ENCODE measurements at regions not wholly inside any gene's neighbourhood (a gene's known extent, or its start where the extent isn't known, plus 50 kb on each side); places are given as distances from the start of the nearest gene placed in this dataset.

DNA sequence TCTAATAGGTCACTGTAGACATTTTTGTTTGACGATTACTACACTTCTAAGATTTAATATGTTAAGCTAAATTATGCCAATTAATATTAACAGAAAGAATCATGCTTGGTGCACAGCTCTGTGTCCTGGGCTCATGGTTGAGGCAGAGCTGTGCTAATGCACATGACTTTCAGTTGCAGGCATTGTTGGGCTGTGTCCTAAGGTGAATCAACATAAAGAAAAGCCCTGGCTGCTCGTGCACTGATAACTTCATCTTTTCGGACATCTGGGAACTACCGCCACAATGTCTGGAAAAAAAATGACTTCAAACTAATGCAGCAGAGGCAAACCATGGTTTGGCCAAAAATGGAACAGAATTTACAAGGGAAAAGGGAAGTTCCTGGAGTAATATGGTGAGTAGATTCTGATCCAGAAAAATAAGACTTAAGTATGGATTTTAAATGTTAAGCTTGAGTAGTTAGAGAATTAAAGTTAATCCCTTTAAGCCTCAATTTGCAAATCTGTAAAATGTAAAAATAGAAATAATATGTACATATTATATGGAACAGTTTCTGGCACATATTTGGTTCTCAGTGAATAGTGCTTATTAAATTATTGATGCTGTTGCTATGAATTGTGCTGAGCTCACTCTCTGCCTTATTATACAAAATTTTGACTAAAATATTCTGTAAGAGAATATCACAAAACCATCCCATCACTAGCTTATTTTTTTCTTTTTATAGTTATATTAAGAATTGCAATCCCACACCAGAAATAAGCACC is 186.1 kb downstream of the BRINP2 start:
- no peak overlapping the region for H3K4ac ChIP-seq (ENCODE audit: low read depth, low read length)
- no peak overlapping the region for H3K56ac ChIP-seq (ENCODE audit: extremely low read depth, insufficient read depth, low read length)
- no peak overlapping the region for H3K27ac ChIP-seq (ENCODE audit: insufficient read depth, low read length)
- H4K8ac ChIP-seq (ENCODE audit: low read depth in 2 of 2, low read length in 2 of 2) = no peak overlapping the region
- no peaks in the 10 kb centered on the region for H3K36me3 ChIP-seq (ENCODE audit: control insufficient read depth, insufficient read depth, low read length)
- no TSS peak for BruUV-seq (replicated peaks)
- in situ Hi-C loops (cut with MboI; ENCODE audit: low sequenced_read_pairs) (no loop called here), dilution Hi-C loops (cut with HindIII; ENCODE audit: low sequenced_read_pairs, unreplicated experiment) (no loop called here), intact Hi-C loops (cut with micrococcal nuclease) (no loop called here)
- DNase-seq = no peak
- no peak overlapping the region for H2BK15ac ChIP-seq (ENCODE audit: low read depth, low read length)
- H2BK120ac ChIP-seq (ENCODE audit: low read depth, low read length) = no peak overlapping the region
- no peaks in the 10 kb centered on the region for H3K9me3 ChIP-seq (ENCODE audit: control insufficient read depth, insufficient read depth, low read length)
- no peaks in the 10 kb centered on the region for H3K9me1 ChIP-seq (ENCODE audit: insufficient read depth, low read length)
- no peak overlapping the region for H2BK5ac ChIP-seq (ENCODE audit: low read depth, low read length, poor library complexity, severe bottlenecking)
- H2BK20ac ChIP-seq (ENCODE audit: low read depth, low read length) = no peak overlapping the region
- H3K4me1 ChIP-seq (ENCODE audit: control insufficient read depth, insufficient read depth, low read length) = no peaks in the 10 kb centered on the region
- no peaks in the 10 kb centered on the region for H4K20me1 ChIP-seq (ENCODE audit: insufficient read depth, low read length)
- POLR2A ChIA-PET (ENCODE audit: unreplicated experiment) = no interaction called here
- peaks cover 2% of the 10 kb centered on the region; the same call in 1 of the 2 replicates for H3K27me3 ChIP-seq (ENCODE audit: control insufficient read depth, insufficient read depth, low read length)
- CTCF ChIA-PET = no interaction called here
- H4K91ac ChIP-seq (ENCODE audit: insufficient read depth, low read depth, low read length) = no peak overlapping the region
- H2AK5ac ChIP-seq (ENCODE audit: low read depth, low read length) = no peak overlapping the region
- 73% methylated on average over 3 of the region's 4 CpGs; no CpG with 5 or more reads in 1 of the 2 experiments for WGBS, 2 experiments (ENCODE audit: extremely low coverage in 2 of 2, insufficient read length in 1 of 2)
- no peak for ATAC-seq (ENCODE audit: low read depth)
- no peak overlapping the region for H3K14ac ChIP-seq (replicated peaks; ENCODE audit: low read depth, low read length)
- no peak overlapping the region for H3K4me3 ChIP-seq (ENCODE audit: insufficient read depth, low read depth, low read length)
- TF ChIP-seq POLR2A (IDR thresholded peaks at IDR 0.05; ENCODE audit: low read depth, low read length) = no peak
- TF ChIP-seq NFE2L2 (IDR thresholded peaks at IDR 0.05; ENCODE audit: low read depth, low read length) = no peak
- TF ChIP-seq MAFK (IDR thresholded peaks at IDR 0.05; ENCODE audit: low read depth, low read length) = no peak
- no peak for TF ChIP-seq SMC3 (IDR thresholded peaks at IDR 0.05; ENCODE audit: low read depth, low read length)
- no peak for TF ChIP-seq ELK1 (IDR thresholded peaks at IDR 0.05; ENCODE audit: borderline replicate concordance, low read depth, low read length)
- TF ChIP-seq BHLHE40 (IDR thresholded peaks at IDR 0.05; ENCODE audit: low read depth, low read length) = no peak
- no peak for TF ChIP-seq MXI1 (IDR thresholded peaks at IDR 0.05; ENCODE audit: borderline replicate concordance, low read depth, low read length)
- TF ChIP-seq RCOR1 (IDR thresholded peaks at IDR 0.05; ENCODE audit: insufficient replicate concordance, low read length) = no peak
- H2AFZ ChIP-seq (replicated peaks; ENCODE audit: low read length, poor library complexity) = no peak overlapping the region
- H2AK9ac ChIP-seq (replicated peaks; ENCODE audit: low read depth, low read length, poor library complexity) = no peak overlapping the region
- no peaks in the 10 kb centered on the region for H3K79me1 ChIP-seq (ENCODE audit: low read depth in 1 of 2, low read length in 2 of 2)
- H3K18ac ChIP-seq (ENCODE audit: low read depth, low read length) = no peak overlapping the region
- no peak overlapping the region for H3K4me2 ChIP-seq (ENCODE audit: low read depth, low read length)
- H3K23ac ChIP-seq (ENCODE audit: low read depth, low read length) = no peak overlapping the region
- no peak overlapping the region for H3K9ac ChIP-seq (ENCODE audit: low read depth, low read length)
- H4K5ac ChIP-seq (ENCODE audit: low read depth, low read length) = no peak overlapping the region
